ENCODE measurements at regions not wholly inside any gene's neighbourhood (a gene's known extent, or its start where the extent isn't known, plus 50 kb on each side); places are given as distances from the start of the nearest gene placed in this dataset.

- no peak for FAIRE-seq
- intact Hi-C loops (cut with DNase I), result no loop called here
- no peaks in the 10 kb centered on the region for H3K9me3 ChIP-seq (ENCODE audit: control insufficient read depth in 2 of 3, insufficient read depth in 1 of 3, low read length in 3 of 3)
Observed at GRCh38 chr3:167163580-167163979, 216.5 kb downstream of the ZBBX start.

GRCh38 chr3:167162083-167162482 is 218.0 kb downstream of the ZBBX start:
- FAIRE-seq, result no peak
- no peak overlapping the region for H3K27ac ChIP-seq (ENCODE audit: low read depth in 2 of 2, low read length in 2 of 2)
- intact Hi-C loops (cut with DNase I), result no loop called here
- H3K4me3 ChIP-seq (ENCODE audit: low read length in 3 of 3), result no peak overlapping the region
- DNase-seq, result no peak
- H3K9ac ChIP-seq (ENCODE audit: low read length in 3 of 3), result no peak overlapping the region
- H3K9me3 ChIP-seq (ENCODE audit: control insufficient read depth in 2 of 3, insufficient read depth in 1 of 3, low read length in 3 of 3), result no peaks in the 10 kb centered on the region
- no peaks in the 10 kb centered on the region for H3K27me3 ChIP-seq (ENCODE audit: control insufficient read depth, insufficient read depth, low read length)
- no peaks in the 10 kb centered on the region for H3K36me3 ChIP-seq (ENCODE audit: control insufficient read depth in 2 of 3, insufficient read depth in 3 of 3, low read length in 3 of 3)
- no peaks in the 10 kb centered on the region for H3K4me1 ChIP-seq (ENCODE audit: control insufficient read depth in 2 of 3, insufficient read depth in 2 of 3, low read depth in 1 of 3, low read length in 3 of 3)
- no peak for TF ChIP-seq CTCF (IDR thresholded peaks at IDR 0.05; ENCODE audit: borderline replicate concordance, extremely low read depth, insufficient read depth)

More at GRCh38 chr3:167163580-167163979, 216.5 kb downstream of the ZBBX start:
- no peak for TF ChIP-seq CTCF (IDR thresholded peaks at IDR 0.05; ENCODE audit: borderline replicate concordance, extremely low read depth, insufficient read depth)
- H3K4me3 ChIP-seq (ENCODE audit: low read length in 3 of 3), result no peak overlapping the region
- H3K27me3 ChIP-seq (ENCODE audit: control insufficient read depth, insufficient read depth, low read length), result no peaks in the 10 kb centered on the region
- no peak for DNase-seq
- H3K4me1 ChIP-seq (ENCODE audit: control insufficient read depth in 2 of 3, insufficient read depth in 2 of 3, low read depth in 1 of 3, low read length in 3 of 3), result no peaks in the 10 kb centered on the region
- no peaks in the 10 kb centered on the region for H3K36me3 ChIP-seq (ENCODE audit: control insufficient read depth in 2 of 3, insufficient read depth in 3 of 3, low read length in 3 of 3)
- no peak overlapping the region for H3K9ac ChIP-seq (ENCODE audit: low read length in 3 of 3)
- no peak overlapping the region for H3K27ac ChIP-seq (ENCODE audit: low read depth in 2 of 2, low read length in 2 of 2)

- intact Hi-C loops (cut with DNase I), result no loop called here
- Histone ChIP-seq H3K36me3 (ENCODE audit: control insufficient read depth in 2 of 3, insufficient read depth in 3 of 3, low read length in 3 of 3) (no peaks in the 10 kb centered on the region), H3K27me3 (ENCODE audit: control insufficient read depth, insufficient read depth, low read length) (no peaks in the 10 kb centered on the region), H3K27ac (ENCODE audit: low read depth in 2 of 2, low read length in 2 of 2) (no peak overlapping the region), H3K4me3 (ENCODE audit: low read length in 3 of 3) (no peak overlapping the region), H3K4me1 (ENCODE audit: control insufficient read depth in 2 of 3, insufficient read depth in 2 of 3, low read depth in 1 of 3, low read length in 3 of 3) (no peaks in the 10 kb centered on the region), H3K9ac (ENCODE audit: low read length in 3 of 3) (no peak overlapping the region), H3K9me3 (ENCODE audit: control insufficient read depth in 2 of 3, insufficient read depth in 1 of 3, low read length in 3 of 3) (peaks cover 0 to 7% (median 0%) of the 10 kb centered on the region in 3 donors)
- no peak for DNase-seq
- no peak for TF ChIP-seq CTCF (IDR thresholded peaks at IDR 0.05; ENCODE audit: borderline replicate concordance, extremely low read depth, insufficient read depth)
- no peak for FAIRE-seq
Observed at GRCh38 chr3:167160781-167161180, 219.3 kb downstream of the ZBBX start.

GRCh38 chr3:167151636-167152035 is 228.5 kb downstream of the ZBBX start:
- DNase-seq (peak in 2 of 5 donors; percentile 8 to 16), FAIRE-seq (peak; percentile 23)
- no peak for TF ChIP-seq CTCF (IDR thresholded peaks at IDR 0.05; ENCODE audit: borderline replicate concordance, extremely low read depth, insufficient read depth)
- Histone ChIP-seq H3K4me3 (ENCODE audit: low read length in 3 of 3) (no peak overlapping the region), H3K27ac (ENCODE audit: low read depth in 2 of 2, low read length in 2 of 2) (no peak overlapping the region), H3K9ac (ENCODE audit: low read length in 3 of 3) (no peak overlapping the region), H3K27me3 (ENCODE audit: control insufficient read depth, insufficient read depth, low read length) (no peaks in the 10 kb centered on the region), H3K4me1 (ENCODE audit: control insufficient read depth in 2 of 3, insufficient read depth in 2 of 3, low read depth in 1 of 3, low read length in 3 of 3) (no peaks in the 10 kb centered on the region), H3K9me3 (ENCODE audit: control insufficient read depth in 2 of 3, insufficient read depth in 1 of 3, low read length in 3 of 3) (peaks cover 0 to 9% (median 0%) of the 10 kb centered on the region in 3 donors), H3K36me3 (ENCODE audit: control insufficient read depth in 2 of 3, insufficient read depth in 3 of 3, low read length in 3 of 3) (no peaks in the 10 kb centered on the region)
- intact Hi-C loops (cut with DNase I), result no loop called here
